ENCODE measurements at regions not wholly inside any gene's neighbourhood (a gene's known extent, or its start where the extent isn't known, plus 50 kb on each side); places are given as distances from the start of the nearest gene placed in this dataset.

DNA sequence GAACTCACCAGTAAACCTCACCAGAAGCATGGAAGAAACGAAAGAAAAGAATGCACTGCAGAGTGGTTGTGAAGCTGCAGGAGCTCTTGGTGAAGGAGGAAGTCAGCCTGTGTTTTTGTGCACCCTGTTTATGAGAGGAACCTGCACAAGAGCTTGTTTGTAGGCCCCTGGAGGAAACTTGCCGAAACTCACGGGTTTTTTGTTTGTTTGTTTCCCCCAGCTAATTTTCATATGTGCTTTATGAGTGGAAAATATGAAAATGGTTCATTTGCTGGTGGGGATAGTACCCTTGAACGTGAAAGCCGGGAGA lies 222.7 kb downstream of the C16orf95 start:
- Mint-ChIP-seq H3K4me1 (ENCODE audit: low read depth) (no peaks in the 10 kb centered on the region), H3K9me3 (ENCODE audit: low read depth) (no peaks in the 10 kb centered on the region), H3K4me3 (ENCODE audit: unreplicated experiment) (no peak overlapping the region), H3K36me3 (ENCODE audit: low read depth) (no peaks in the 10 kb centered on the region), H3K27me3 (ENCODE audit: low read depth) (no peaks in the 10 kb centered on the region), H3K27ac (ENCODE audit: unreplicated experiment) (no peak overlapping the region)
- DNase-seq (ENCODE audit: low spot score) = no peak
- TF ChIP-seq, protein P1, sequence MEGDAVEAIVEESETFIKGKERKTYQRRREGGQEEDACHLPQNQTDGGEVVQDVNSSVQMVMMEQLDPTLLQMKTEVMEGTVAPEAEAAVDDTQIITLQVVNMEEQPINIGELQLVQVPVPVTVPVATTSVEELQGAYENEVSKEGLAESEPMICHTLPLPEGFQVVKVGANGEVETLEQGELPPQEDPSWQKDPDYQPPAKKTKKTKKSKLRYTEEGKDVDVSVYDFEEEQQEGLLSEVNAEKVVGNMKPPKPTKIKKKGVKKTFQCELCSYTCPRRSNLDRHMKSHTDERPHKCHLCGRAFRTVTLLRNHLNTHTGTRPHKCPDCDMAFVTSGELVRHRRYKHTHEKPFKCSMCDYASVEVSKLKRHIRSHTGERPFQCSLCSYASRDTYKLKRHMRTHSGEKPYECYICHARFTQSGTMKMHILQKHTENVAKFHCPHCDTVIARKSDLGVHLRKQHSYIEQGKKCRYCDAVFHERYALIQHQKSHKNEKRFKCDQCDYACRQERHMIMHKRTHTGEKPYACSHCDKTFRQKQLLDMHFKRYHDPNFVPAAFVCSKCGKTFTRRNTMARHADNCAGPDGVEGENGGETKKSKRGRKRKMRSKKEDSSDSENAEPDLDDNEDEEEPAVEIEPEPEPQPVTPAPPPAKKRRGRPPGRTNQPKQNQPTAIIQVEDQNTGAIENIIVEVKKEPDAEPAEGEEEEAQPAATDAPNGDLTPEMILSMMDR (IDR thresholded peaks at IDR 0.05) = no peak

DNA sequence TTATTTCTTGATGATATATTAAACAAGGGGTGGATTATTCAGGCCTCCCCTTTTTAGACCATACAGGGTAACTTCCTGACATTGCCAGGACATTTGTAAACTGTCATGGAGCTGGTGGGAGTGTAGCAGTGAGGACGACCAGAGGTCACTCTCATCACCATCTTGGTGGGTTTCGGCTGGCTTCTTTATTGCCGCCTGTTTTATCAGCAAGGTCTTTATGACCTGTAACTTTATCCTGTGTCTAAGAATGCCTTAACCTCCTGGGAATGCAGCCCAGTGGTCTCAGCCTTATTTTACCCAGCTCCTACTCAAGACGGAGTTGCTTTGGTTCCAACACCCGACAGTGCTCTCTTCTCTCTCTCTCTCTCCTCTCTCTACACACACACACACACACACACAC lies 221.9 kb downstream of the C16orf95 start:
- DNase-seq (ENCODE audit: low spot score) = no peak
- no peaks in the 10 kb centered on the region for H3K4me1 Mint-ChIP-seq (ENCODE audit: low read depth)
- TF ChIP-seq, protein P1 (IDR thresholded peaks at IDR 0.05) = no peak
- H3K36me3 Mint-ChIP-seq (ENCODE audit: low read depth) = no peaks in the 10 kb centered on the region
- H3K9me3 Mint-ChIP-seq (ENCODE audit: low read depth) = no peaks in the 10 kb centered on the region
- no peak overlapping the region for H3K4me3 Mint-ChIP-seq (ENCODE audit: unreplicated experiment)
- no peak overlapping the region for H3K27ac Mint-ChIP-seq (ENCODE audit: unreplicated experiment)
- H3K27me3 Mint-ChIP-seq (ENCODE audit: low read depth) = no peaks in the 10 kb centered on the region

DNA sequence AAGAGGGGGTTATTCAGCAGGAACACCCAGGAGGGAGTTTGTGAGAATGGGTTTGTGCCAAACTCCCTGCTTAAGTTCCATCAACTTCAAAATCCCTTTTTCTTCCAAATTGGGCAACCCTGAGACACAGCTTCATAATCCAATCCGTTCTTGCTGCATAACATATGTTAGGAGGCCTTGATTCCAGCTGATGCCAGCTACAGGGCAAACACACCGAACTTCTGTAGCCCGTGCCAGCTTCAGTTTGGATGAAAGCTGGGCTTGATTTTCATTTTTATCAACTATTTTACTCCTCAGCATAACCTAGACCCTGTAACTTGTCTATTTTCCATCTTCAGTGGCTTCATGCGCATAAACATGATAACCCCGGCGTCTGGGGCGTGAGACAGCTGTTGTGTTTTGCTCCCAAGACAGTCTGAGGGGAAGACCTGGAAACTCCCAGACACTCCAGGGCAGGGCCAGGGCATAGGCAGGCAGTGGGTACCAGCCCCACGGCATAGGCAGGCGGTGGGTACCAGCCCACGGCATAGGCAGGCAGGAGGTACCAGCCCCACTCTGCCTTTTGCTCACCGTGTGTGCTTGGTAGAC lies 220.4 kb downstream of the C16orf95 start:
- Mint-ChIP-seq H3K27me3 (ENCODE audit: low read depth) (no peaks in the 10 kb centered on the region), H3K9me3 (ENCODE audit: low read depth) (no peaks in the 10 kb centered on the region), H3K36me3 (ENCODE audit: low read depth) (no peaks in the 10 kb centered on the region), H3K27ac (ENCODE audit: unreplicated experiment) (no peak overlapping the region), H3K4me3 (ENCODE audit: unreplicated experiment) (no peak overlapping the region), H3K4me1 (ENCODE audit: low read depth) (peaks cover 4% of the 10 kb centered on the region)
- no peak for DNase-seq (ENCODE audit: low spot score)
- TF ChIP-seq, protein P1 (IDR thresholded peaks at IDR 0.05) = no peak

DNA sequence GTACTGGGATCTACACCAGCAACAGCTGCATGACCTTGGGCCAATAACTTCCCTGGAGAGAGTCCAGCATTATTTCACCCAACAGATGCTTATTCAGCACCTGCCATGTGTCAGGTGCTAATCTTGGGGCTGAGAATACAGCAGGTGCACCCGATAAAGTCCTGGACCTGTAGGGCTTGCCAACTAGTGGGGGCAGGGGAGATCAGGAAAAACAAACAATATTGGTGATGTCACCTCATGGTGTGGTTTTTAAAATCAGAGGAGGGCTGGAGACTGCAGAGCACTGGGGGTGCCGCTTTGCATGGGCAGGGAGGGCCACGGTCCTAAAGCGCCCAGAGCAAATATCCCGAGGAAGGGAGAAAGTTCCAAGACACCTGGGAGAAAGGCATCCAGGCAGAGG lies 218.8 kb downstream of the C16orf95 start:
- Mint-ChIP-seq H3K4me1 (ENCODE audit: low read depth) (peaks cover 15% of the 10 kb centered on the region), H3K27me3 (ENCODE audit: low read depth) (no peaks in the 10 kb centered on the region), H3K36me3 (ENCODE audit: low read depth) (no peaks in the 10 kb centered on the region), H3K27ac (ENCODE audit: unreplicated experiment) (no peak overlapping the region), H3K4me3 (ENCODE audit: unreplicated experiment) (no peak overlapping the region), H3K9me3 (ENCODE audit: low read depth) (no peaks in the 10 kb centered on the region)
- TF ChIP-seq, protein P1 (IDR thresholded peaks at IDR 0.05) = no peak
- DNase-seq (ENCODE audit: low spot score) = no peak

DNA sequence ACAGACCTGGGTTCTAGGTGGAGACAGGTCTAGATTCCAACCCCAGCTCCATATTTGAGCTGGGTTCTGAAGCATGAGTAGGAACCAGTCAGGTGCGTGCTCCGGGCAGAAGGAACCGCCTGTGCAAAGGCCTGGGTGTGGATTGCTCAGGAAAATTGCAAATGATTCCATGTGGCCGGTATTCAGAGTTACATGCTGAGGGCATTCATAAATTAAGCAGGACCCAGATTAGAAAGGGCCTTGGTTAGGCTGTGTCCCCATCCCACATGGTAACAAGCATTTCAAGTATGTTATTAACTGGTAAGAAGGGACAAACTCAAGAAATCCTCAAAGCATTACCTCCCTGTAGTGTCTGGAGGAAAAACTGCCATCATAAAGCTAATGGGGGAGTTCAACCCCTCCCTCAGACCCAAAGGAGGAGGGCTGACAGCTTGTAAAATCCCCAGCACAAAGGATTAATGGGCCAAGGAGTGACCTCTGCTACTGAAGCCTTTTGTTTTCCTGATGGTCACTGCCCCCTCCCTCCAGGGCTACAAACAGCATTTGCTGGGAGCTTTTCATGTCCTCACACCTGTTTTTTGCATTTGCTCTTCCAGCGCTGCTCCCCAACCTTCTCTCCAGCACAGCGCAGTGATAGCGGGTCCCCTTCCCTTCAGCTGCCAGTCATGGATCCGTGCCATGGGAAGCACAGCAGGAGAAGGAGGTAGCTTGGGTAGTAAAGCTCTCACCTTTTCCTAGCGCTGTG lies 218.0 kb downstream of the C16orf95 start:
- Mint-ChIP-seq H3K4me1 (ENCODE audit: low read depth) (peaks cover 15% of the 10 kb centered on the region), H3K27ac (ENCODE audit: unreplicated experiment) (no peak overlapping the region), H3K4me3 (ENCODE audit: unreplicated experiment) (no peak overlapping the region), H3K9me3 (ENCODE audit: low read depth) (no peaks in the 10 kb centered on the region), H3K36me3 (ENCODE audit: low read depth) (no peaks in the 10 kb centered on the region), H3K27me3 (ENCODE audit: low read depth) (no peaks in the 10 kb centered on the region)
- DNase-seq (ENCODE audit: low spot score) = no peak
- TF ChIP-seq, protein P1 (IDR thresholded peaks at IDR 0.05) = no peak
